NCI-H1417 treated with DMSO at 0.1 percent for 48 hours (cell line): ENCODE measurements at regions not wholly inside any gene's neighbourhood (a gene's known extent, or its start where the extent isn't known, plus 50 kb on each side); places are given as distances from the start of the nearest gene placed in this dataset.

Experiments used
- DNase-seq: peaks from one replicate; lab custom pipeline; 2025; lab: John Stamatoyannopoulos, UW

GRCh38 chr6:10237298-10238038 is 177.4 kb downstream of the TFAP2A start:
- DNase-seq, result no peak

GRCh38 chr6:10235344-10235743 is 179.5 kb downstream of the TFAP2A start:
- no peak for DNase-seq

- no peak for DNase-seq
Measured at GRCh38 chr6:10230531-10230930, 184.3 kb downstream of the TFAP2A start.

- DNase-seq, result no peak
Measured at GRCh38 chr6:10223841-10224240, 191.0 kb downstream of the TFAP2A start.

DNA sequence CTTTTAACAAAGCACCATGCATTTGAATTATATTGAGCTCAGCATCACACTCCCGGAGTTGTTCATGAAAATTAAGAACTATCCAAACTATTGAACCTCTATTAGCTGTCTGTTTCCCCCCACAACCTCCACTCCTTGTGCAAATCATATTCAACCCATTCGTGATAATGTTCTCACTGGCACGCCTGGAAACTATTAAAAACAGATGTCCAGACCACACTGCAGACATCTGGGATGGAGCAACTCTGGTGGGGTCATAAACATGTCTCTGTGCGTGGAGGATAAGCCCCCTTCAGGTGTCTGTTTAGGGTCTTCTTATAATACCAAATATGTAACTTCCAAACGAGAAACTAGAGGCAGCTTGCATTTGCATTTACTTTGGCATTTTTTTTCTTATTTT is 193.7 kb downstream of the TFAP2A start:
- no peak for DNase-seq

DNA sequence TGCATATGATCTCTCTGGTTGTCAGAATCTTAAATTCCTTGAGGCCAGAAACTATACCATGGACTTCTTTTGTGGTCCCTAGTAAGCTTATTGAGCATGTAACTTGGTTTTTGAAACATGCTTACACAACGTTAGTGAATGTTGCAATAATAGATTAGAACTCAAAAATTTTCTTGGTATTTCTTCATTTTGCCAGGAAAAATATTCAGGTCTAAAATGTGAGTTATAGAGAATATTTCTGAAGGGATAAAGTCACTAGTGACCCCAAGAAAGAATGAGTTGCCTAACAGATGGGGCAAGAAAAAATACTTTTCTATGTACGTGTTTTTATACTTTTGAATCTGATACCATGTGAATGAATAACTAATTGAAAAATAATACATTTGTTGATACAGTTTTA is 195.4 kb downstream of the TFAP2A start:
- no peak for DNase-seq

DNA sequence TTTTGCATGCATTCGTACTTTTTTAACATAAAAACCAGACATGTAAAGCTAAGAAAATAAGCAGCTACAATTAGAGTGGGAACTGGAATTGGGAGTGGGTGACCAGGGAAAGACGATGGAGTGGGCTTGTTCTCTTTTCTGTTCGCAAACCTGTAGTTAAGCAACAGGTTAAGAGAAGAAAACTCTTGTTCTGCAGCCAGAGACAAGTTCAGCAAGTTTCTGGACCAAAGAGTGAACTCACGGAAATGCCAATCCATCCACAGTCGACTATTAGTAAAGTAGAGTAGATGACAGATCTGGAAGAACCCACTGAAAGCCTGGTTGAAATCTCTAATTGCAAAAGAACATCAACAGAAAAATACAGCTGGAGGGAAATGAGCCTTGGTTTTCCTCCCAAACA is 197.8 kb downstream of the TFAP2A start:
- DNase-seq, result no peak

DNA sequence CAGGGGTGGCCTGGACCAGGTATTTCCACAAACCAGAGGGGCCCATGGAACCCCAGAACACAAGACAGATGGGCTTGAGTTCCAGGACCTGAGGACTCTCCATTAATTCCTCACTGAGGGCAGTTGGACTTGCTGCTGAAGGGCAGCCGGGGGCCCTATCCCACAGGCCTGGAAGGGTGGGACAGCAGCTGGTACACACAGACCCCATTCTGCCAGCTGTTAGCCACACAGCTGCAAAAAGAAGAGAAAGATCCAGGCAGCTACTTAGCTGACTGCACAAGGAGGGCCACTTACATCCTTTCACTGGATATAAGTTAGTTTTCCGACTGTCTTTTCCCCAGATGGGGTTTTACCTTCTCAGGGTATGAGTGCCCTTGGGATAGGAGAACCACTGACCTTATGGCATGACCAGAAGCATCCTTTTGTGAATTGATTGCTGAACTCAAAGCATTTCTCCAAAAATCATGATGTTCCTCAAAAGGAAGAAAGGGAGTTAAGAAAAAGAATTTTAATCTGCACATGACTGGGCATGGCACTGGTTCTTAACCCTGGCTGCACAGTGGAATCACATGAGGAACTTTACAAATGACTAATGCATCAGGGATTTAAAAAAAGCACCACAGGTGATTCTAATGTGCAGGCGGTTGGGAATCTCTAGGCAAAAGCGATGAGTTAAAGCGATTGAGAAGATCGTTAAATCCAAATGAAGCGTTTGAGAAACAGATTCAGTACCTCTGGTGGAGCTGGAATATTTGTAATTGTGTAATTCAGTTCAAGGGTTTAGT is 199.4 kb downstream of the TFAP2A start:
- DNase-seq, result no peak

DNA sequence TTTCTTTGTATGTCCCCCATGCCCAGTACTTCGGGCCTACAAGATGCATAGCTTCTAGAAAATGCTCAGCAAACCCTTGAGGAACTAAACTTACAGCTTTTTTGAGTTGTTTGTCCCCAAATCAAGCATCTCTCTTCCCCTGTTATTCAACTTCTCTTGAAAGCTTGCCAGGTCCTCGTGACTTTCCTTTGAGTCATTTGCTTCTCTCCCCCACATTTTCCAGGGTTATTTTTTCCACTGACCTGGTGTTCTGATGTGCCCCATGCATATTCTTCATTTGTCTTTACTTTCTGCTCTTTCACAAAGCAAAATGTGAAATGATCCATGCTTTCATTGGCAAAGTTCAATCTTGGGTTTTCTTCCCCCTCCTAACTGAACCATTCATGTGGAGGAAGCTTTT is 204.8 kb downstream of the TFAP2A start:
- DNase-seq, result no peak

DNA sequence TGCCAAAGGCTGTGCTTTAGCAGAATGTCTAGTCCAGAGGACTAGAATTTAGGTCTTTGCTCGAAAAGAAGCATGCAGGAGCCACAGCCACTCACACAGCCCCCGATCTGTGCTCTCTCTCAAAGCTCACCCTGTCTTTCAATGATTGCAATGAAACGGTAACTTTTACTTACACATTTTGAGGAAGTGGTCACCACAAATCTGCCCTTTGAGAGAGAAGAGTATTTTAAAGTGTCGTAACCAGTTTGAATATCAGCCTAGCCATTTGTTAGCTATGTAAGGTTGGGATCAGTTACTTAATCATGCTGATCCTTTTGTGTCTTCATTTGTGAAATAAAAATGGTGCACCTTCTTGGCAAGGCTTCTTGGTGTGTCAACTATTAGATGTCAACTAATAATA is 209.0 kb downstream of the TFAP2A start:
- no peak for DNase-seq

DNA sequence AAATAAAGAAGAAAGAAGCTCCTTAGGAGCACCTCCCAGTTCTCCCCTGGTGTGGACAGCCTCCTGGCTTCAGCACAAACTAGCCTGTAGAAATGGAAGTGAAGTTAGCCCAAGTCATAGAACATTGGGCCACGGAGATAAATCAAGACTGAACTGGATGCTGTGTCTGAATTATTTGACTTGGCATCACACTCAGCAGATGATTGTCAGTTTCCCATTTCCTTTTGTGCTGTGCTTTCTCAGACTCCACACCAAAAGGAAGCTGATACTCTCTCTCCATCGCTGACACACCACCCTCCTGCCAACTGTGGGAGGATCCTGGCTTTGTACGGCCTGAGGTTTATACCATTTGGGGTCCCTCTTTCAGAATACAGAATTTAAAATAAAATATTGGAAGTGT is 209.8 kb downstream of the TFAP2A start:
- no peak for DNase-seq

- no peak for DNase-seq
Measured at GRCh38 chr6:10203651-10204050, 211.2 kb downstream of the TFAP2A start.

- DNase-seq, result no peak
Measured at GRCh38 chr6:10202581-10202980, 212.3 kb downstream of the TFAP2A start.

GRCh38 chr6:10201606-10202510 is 213.0 kb downstream of the TFAP2A start:
- no peak for DNase-seq

- no peak for DNase-seq
Measured at GRCh38 chr6:10196090-10196489, 218.8 kb downstream of the TFAP2A start.

DNA sequence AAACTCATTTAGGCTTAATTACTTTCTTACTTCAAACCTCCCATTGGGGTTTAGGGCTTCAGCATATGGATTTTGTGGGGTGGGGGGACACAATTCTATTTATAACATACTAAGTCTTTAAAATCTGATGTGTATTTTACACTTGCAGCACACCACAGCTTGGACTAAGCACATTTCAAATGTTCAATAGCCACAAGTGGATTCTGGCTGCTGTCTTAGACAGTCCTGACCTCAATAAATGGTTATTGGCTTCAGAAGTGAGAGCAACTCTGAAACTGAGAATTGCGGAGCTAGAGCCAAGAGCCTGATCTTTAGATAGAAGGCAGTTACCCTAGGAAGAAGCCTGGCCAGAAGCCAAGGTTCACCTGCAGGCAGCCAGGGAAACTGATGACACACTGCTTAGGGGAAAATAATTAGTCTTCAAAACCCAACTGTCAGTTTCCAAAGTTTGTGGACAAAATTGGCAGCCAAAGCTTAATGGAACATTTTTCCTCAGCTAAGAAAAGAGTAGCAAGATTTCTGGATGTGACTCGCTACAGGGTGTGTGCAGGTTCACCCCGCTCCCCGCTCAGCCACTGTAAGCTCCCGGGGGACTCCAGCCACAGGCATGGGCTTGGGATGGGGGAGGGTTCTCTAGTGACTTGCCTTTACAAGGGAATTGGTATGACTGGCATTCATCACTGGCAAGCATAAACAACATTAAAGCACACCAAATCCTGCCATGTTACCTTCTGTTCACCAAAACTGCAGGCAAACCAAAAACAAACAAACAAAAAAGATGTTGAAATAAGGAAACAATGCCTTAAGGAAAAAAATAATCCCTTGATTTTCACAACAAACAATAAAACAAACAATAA is 219.8 kb downstream of the TFAP2A start:
- DNase-seq, result no peak

- no peak for DNase-seq
Measured at GRCh38 chr6:10193321-10193720, 221.6 kb downstream of the TFAP2A start.

DNA sequence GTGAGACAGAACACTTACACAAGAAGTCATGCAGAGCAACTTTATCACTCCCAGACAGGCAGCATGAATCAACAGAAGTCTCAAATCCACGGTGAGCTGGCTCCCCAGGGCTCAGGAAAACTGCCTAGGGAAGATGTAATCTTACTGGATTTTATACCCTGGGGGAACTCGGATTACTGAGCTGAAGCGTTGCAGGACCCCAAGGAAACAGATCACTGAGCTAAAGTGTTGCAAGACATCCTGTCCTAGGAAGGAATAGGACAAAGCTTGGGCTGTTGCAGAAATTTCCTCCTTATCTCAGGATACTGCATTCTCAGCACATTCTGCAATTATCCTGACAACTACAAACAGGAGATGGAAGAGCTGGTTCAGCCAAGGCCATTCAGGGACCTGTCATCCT is 224.8 kb downstream of the TFAP2A start:
- no peak for DNase-seq

DNA sequence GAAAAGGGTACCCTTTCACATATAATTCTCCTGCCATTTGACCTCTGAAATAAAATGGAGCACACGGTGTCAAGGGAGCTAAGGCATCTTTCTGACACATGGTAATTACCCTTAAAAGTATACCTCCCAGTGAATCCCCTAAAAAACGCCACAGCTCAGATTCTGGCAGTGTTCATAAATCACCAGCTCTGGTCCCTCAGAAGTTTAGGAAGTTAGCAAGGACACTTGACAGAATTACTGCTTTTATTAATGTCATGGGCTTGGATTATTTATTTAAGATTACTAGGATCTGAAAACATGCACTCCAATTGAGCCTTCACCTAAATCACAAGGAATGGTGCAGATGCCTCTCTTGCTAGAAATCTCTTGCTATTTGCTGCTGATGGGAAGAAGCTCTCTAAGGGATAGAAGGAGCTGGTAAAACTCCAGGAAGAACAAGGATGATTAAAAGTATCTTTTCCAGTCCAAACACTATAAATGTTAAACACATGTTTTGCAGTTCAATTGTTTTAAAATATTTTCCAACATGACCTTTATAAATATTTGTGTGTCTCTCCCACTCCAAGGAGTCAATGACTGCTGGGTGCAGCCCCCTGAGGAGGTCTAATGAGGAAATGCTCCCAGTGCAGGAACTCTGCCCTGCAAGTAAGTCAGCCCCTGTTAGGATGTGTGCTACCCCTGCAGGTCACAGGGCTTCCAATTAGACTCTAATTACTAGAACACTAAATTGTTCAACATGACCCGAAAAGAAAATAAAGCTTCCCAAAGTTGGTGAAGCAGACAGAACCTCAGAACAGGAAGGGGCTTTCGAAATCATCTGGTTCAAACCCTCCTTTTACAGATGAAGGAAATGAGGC is 230.3 kb downstream of the TFAP2A start:
- DNase-seq, result no peak
